ENCODE measurements at regions not wholly inside any gene's neighbourhood (a gene's known extent, or its start where the extent isn't known, plus 50 kb on each side); places are given as distances from the start of the nearest gene placed in this dataset.

- TF ChIP-seq CTCF (IDR thresholded peaks at IDR 0.05) (no peak), POLR2AphosphoS5 (IDR thresholded peaks at IDR 0.05) (no peak), POLR2A (IDR thresholded peaks at IDR 0.05) (no peak)
These were observed 699.4 kb upstream of the FZD8 start for GRCh38 chr10:36341471-36341870.
